ENCODE measurements at regions not wholly inside any gene's neighbourhood (a gene's known extent, or its start where the extent isn't known, plus 50 kb on each side); places are given as distances from the start of the nearest gene placed in this dataset.

GRCh38 chr6:148239801-148240460 is 102.7 kb upstream of the SASH1 start:
- TF ChIP-seq CTCF (conservative IDR thresholded peaks at IDR 0.05; ENCODE audit: low read depth, low read length) = no peak
- no peak for TF ChIP-seq EZH2phosphoT487 (IDR thresholded peaks at IDR 0.05; ENCODE audit: borderline replicate concordance, low read length)
- TF ChIP-seq EZH2 (IDR thresholded peaks at IDR 0.05; ENCODE audit: low read length, unreplicated experiment) = no peak

Data from PC-3 (cell line).